SK-N-SH (cell line): ENCODE measurements at regions not wholly inside any gene's neighbourhood (a gene's known extent, or its start where the extent isn't known, plus 50 kb on each side); places are given as distances from the start of the nearest gene placed in this dataset.

ENCODE experiments used
- CTCF ChIA-PET: fragments of 300-600, 350-600 bp; formaldehyde crosslinking; extraction: SDS; loops from one replicate; lab custom pipeline; 2021; lab: Yijun Ruan, JAX
- POLR2A ChIA-PET: fragments of 350-600 bp; sonication (Branson Sonifier 250); formaldehyde crosslinking; extraction: SDS; loops from one replicate; lab custom pipeline; 2020; ENCODE audit warnings: antibody characterized with exemption, inconsistent platforms; lab: Yijun Ruan, JAX
- DNase-seq: peaks from one replicate; pipeline ENCODE4 v3.0.0; 2012
- H2AFZ ChIP-seq: fragments of 200-600 bp; sonication (generic); 2 replicates; pipeline ENCODE4 v1.8.1; 2016; ENCODE audit warnings: antibody characterized with exemption, mild to moderate bottlenecking, low read depth
- H3F3A ChIP-seq: fragments of 200-600 bp; sonication (generic); replicated peaks from 2 replicates; pipeline ENCODE3; 2016; ENCODE audit warnings: antibody characterized with exemption, mild to moderate bottlenecking; ENCODE audit not compliant: insufficient read depth
- H3K27ac ChIP-seq, 2 experiments: fragments of 200-500 bp in 1 of 2; fragments of 200-600 bp in 1 of 2; sonication (Bioruptor generic) in 1 of 2; sonication (generic), shearing (Covaris generic) in 1 of 2; 2 replicates each; pipeline versions ENCODE4 v1.5.1 to v1.6.1; 2014 to 2016; ENCODE audit warnings: low read depth in 2 of 2, inconsistent platforms in 1 of 2, low read length in 1 of 2, mild to moderate bottlenecking in 1 of 2, mixed read lengths in 1 of 2
- H3K27me3 ChIP-seq: fragments of 200-600 bp; sonication (generic), shearing (Covaris generic); 2 replicates; pipeline ENCODE4 v1.6.1; 2016; ENCODE audit warnings: mixed run types; ENCODE audit not compliant: insufficient read depth
- H3K36me3 ChIP-seq, 2 experiments: fragments of 200-500 bp in 1 of 2; fragments of 200-600 bp in 1 of 2; sonication (Bioruptor generic) in 1 of 2; sonication (generic) in 1 of 2; replicated peaks in 1 of 2; 2 replicates each; pipeline versions ENCODE3 to v1.5.1; 2014 to 2016; ENCODE audit warnings: low read length in 1 of 2, mild to moderate bottlenecking in 1 of 2; ENCODE audit not compliant: insufficient read depth in 2 of 2, control insufficient read depth in 1 of 2
- H3K4me1 ChIP-seq, 2 experiments: fragments of 200-500 bp in 1 of 2; fragments of 200-600 bp in 1 of 2; sonication (Bioruptor generic) in 1 of 2; sonication (generic), shearing (Covaris generic) in 1 of 2; 2 replicates each; pipeline versions ENCODE4 v1.5.1 to v1.6.1; 2014 to 2016; ENCODE audit warnings: low read depth in 1 of 2, low read length in 1 of 2, mixed run types in 1 of 2; ENCODE audit not compliant: insufficient read depth in 2 of 2, control insufficient read depth in 1 of 2
- H3K4me2 ChIP-seq: fragments of 200-600 bp; sonication (generic), shearing (Covaris generic); 2 replicates; pipeline ENCODE4 v1.6.1; 2017; ENCODE audit warnings: mixed run types
- H3K4me3 ChIP-seq, 2 experiments: fragments of 200-500 bp in 1 of 2; fragments of 200-600 bp in 1 of 2; sonication (Bioruptor generic) in 1 of 2; sonication (generic), shearing (Covaris generic) in 1 of 2; 2 replicates each; pipeline versions ENCODE4 v1.5.1 to v1.8.1; 2014 to 2016; ENCODE audit warnings: low read depth in 2 of 2, inconsistent platforms in 1 of 2, low read length in 1 of 2, mild to moderate bottlenecking in 1 of 2, mixed read lengths in 1 of 2, moderate library complexity in 1 of 2
- H3K79me2 ChIP-seq: fragments of 200-600 bp; sonication (generic); 2 replicates; pipeline ENCODE4 v1.8.1; 2017; ENCODE audit warnings: mild to moderate bottlenecking; ENCODE audit not compliant: insufficient read depth
- H3K9ac ChIP-seq: fragments of 200-600 bp; sonication (generic); 2 replicates; pipeline ENCODE4 v1.6.1; 2017; ENCODE audit warnings: mixed run types
- H3K9me2 ChIP-seq: fragments of 200-600 bp; sonication (generic); 2 replicates; pipeline ENCODE4 v1.6.1; 2017; ENCODE audit warnings: mixed run types
- H3K9me3 ChIP-seq: fragments of 200-600 bp; sonication (generic); 2 replicates; pipeline ENCODE4 v1.6.1; 2017; ENCODE audit warnings: mixed run types, mild to moderate bottlenecking, moderate library complexity
- H4K20me1 ChIP-seq: fragments of 200-600 bp; sonication (generic); 2 replicates; pipeline ENCODE4 v1.6.1; 2017; ENCODE audit warnings: mild to moderate bottlenecking, mixed run types; ENCODE audit not compliant: insufficient read depth
- CHD2 ChIP-seq: fragments of 150-350 bp; IDR thresholded peaks from 2 replicates; pipeline ENCODE4 v1.6.1; 2018; ENCODE audit warnings: low read length; ENCODE audit not compliant: partially characterized antibody
- ELF1 ChIP-seq: IDR thresholded peaks from 2 replicates; pipeline ENCODE4 v1.4.0; 2012
- EP300 ChIP-seq, 2 experiments: IDR thresholded peaks; 2 replicates each; pipeline versions ENCODE4 v1.4.0 to v1.6.1; 2012; ENCODE audit warnings: borderline replicate concordance in 1 of 2, low read depth in 1 of 2, low read length in 1 of 2
- FOSL2 ChIP-seq: IDR thresholded peaks from 2 replicates; pipeline ENCODE4 v1.4.0; 2012; ENCODE audit warnings: low read depth, mild to moderate bottlenecking, moderate library complexity, borderline replicate concordance
- FOXM1 ChIP-seq: IDR thresholded peaks from 2 replicates; pipeline ENCODE4 v1.4.0; 2012; ENCODE audit warnings: low read depth, mild to moderate bottlenecking
- GABPA ChIP-seq: IDR thresholded peaks from 2 replicates; pipeline ENCODE4 v1.4.0; 2012; ENCODE audit warnings: low read depth, mild to moderate bottlenecking
- JUND ChIP-seq: IDR thresholded peaks from 2 replicates; pipeline ENCODE4 v1.4.0; 2012
- MEF2A ChIP-seq: IDR thresholded peaks from 2 replicates; pipeline ENCODE4 v1.4.0; 2012; ENCODE audit warnings: low read depth, borderline replicate concordance
- MXI1 ChIP-seq: IDR thresholded peaks from 2 replicates; pipeline ENCODE4 v1.6.1; 2012; ENCODE audit warnings: mild to moderate bottlenecking, low read depth, low read length, improper control_type of control experiment
- NFIC ChIP-seq: IDR thresholded peaks from 2 replicates; pipeline ENCODE4 v1.4.0; 2012; ENCODE audit warnings: borderline replicate concordance
- NRF1 ChIP-seq: IDR thresholded peaks from 2 replicates; pipeline ENCODE4 v1.6.1; 2012; ENCODE audit warnings: low read depth, mild to moderate bottlenecking, low read length
- POLR2AphosphoS5 ChIP-seq: IDR thresholded peaks from 2 replicates; pipeline ENCODE4 v1.6.1; 2012; ENCODE audit warnings: low read depth, low read length
- RAD21 ChIP-seq: IDR thresholded peaks from 2 replicates; pipeline ENCODE4 v1.6.1; 2012; ENCODE audit warnings: mild to moderate bottlenecking, low read length
- TAF1 ChIP-seq: IDR thresholded peaks from 2 replicates; pipeline ENCODE4 v1.6.1; 2012; ENCODE audit warnings: low read depth, mild to moderate bottlenecking, low read length, moderate library complexity, borderline replicate concordance
- TEAD4 ChIP-seq: IDR thresholded peaks from 2 replicates; pipeline ENCODE4 v1.4.0; 2012; ENCODE audit warnings: mild to moderate bottlenecking, borderline replicate concordance; ENCODE audit not compliant: insufficient read depth
- YY1 ChIP-seq: IDR thresholded peaks from 2 replicates; pipeline ENCODE4 v1.4.0; 2012; ENCODE audit warnings: low read depth, mild to moderate bottlenecking
- WGBS: methylation state at CpG from one replicate; pipeline ENCODE4 v1.1.6; 2017; ENCODE audit warnings: low lambda C conversion rate; 5-methylcytosine and 5-hydroxymethylcytosine counted together
- TF ChIP-seq, protein P1 (sequence below): IDR thresholded peaks from 2 replicates; pipeline ENCODE4 v1.4.0; 2012; ENCODE audit warnings: low read depth, borderline replicate concordance
- TF ChIP-seq, protein P2 (sequence below): IDR thresholded peaks from 2 replicates; pipeline ENCODE4 v1.6.1; 2012; ENCODE audit warnings: mild to moderate bottlenecking, low read depth, low read length, moderate library complexity
- TF ChIP-seq, protein P3 (sequence below): IDR thresholded peaks from 2 replicates; pipeline ENCODE4 v1.4.0; 2012; ENCODE audit warnings: low read depth, borderline replicate concordance
- TF ChIP-seq, protein P4 (sequence below): fragments of 150-350 bp; IDR thresholded peaks from 2 replicates; pipeline ENCODE4 v1.6.1; 2016; ENCODE audit warnings: mild to moderate bottlenecking, low read depth, low read length

DNA sequence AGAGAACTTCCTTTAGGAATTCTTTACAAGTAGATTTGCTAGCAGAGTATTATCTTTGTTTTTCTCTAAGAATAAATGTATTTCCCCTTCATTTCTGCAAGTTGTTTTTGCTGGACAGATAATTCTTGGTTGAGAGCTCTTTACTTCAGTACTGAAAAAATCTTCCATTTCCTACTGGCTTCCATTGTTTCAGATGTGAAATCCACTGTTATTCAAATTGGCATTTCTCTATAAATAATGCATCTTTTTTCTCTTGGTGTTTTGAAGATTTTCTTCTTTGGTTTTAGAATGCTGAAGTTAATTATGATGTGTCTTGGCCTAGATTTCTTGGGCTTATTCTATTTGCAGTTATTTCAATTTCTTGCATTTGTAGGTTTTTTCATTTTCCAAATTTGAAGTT, 270.0 kb upstream of the GYPC start:
- Histone ChIP-seq H3K9ac (no peak overlapping the region), H3K27ac (no peak overlapping the region), H3K4me3 (no peak overlapping the region), H3K4me2 (no peak overlapping the region), H2AFZ (no peak overlapping the region), H3F3A (no peaks in the 10 kb centered on the region), H3K36me3 (no peaks in the 10 kb centered on the region), H3K9me3 (peaks cover 12% of the 10 kb centered on the region; the same call in 1 of the 2 replicates), H3K27me3 (no peaks in the 10 kb centered on the region), H3K4me1 (no peaks in the 10 kb centered on the region), H3K9me2 (no peaks in the 10 kb centered on the region), H4K20me1 (no peaks in the 10 kb centered on the region), H3K79me2 (no peaks in the 10 kb centered on the region)
- POLR2A ChIA-PET = no interaction called here
- CTCF ChIA-PET = no interaction called here
- TF ChIP-seq FOSL2 (no peak), EP300 (IDR thresholded peaks at IDR 0.05; ENCODE audit: borderline replicate concordance in 1 of 2, low read depth in 1 of 2, low read length in 1 of 2) (no peak), JUND (no peak), NRF1 (no peak), MXI1 (no peak), GABPA (no peak), POLR2AphosphoS5 (no peak)
- TF ChIP-seq, protein P1, sequence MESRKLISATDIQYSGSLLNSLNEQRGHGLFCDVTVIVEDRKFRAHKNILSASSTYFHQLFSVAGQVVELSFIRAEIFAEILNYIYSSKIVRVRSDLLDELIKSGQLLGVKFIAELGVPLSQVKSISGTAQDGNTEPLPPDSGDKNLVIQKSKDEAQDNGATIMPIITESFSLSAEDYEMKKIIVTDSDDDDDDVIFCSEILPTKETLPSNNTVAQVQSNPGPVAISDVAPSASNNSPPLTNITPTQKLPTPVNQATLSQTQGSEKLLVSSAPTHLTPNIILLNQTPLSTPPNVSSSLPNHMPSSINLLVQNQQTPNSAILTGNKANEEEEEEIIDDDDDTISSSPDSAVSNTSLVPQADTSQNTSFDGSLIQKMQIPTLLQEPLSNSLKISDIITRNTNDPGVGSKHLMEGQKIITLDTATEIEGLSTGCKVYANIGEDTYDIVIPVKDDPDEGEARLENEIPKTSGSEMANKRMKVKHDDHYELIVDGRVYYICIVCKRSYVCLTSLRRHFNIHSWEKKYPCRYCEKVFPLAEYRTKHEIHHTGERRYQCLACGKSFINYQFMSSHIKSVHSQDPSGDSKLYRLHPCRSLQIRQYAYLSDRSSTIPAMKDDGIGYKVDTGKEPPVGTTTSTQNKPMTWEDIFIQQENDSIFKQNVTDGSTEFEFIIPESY = no peak
- TF ChIP-seq, protein P2, sequence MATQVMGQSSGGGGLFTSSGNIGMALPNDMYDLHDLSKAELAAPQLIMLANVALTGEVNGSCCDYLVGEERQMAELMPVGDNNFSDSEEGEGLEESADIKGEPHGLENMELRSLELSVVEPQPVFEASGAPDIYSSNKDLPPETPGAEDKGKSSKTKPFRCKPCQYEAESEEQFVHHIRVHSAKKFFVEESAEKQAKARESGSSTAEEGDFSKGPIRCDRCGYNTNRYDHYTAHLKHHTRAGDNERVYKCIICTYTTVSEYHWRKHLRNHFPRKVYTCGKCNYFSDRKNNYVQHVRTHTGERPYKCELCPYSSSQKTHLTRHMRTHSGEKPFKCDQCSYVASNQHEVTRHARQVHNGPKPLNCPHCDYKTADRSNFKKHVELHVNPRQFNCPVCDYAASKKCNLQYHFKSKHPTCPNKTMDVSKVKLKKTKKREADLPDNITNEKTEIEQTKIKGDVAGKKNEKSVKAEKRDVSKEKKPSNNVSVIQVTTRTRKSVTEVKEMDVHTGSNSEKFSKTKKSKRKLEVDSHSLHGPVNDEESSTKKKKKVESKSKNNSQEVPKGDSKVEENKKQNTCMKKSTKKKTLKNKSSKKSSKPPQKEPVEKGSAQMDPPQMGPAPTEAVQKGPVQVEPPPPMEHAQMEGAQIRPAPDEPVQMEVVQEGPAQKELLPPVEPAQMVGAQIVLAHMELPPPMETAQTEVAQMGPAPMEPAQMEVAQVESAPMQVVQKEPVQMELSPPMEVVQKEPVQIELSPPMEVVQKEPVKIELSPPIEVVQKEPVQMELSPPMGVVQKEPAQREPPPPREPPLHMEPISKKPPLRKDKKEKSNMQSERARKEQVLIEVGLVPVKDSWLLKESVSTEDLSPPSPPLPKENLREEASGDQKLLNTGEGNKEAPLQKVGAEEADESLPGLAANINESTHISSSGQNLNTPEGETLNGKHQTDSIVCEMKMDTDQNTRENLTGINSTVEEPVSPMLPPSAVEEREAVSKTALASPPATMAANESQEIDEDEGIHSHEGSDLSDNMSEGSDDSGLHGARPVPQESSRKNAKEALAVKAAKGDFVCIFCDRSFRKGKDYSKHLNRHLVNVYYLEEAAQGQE = no peak
- TF ChIP-seq, all 33 proteins: peak for 0
- no peak for DNase-seq

DNA sequence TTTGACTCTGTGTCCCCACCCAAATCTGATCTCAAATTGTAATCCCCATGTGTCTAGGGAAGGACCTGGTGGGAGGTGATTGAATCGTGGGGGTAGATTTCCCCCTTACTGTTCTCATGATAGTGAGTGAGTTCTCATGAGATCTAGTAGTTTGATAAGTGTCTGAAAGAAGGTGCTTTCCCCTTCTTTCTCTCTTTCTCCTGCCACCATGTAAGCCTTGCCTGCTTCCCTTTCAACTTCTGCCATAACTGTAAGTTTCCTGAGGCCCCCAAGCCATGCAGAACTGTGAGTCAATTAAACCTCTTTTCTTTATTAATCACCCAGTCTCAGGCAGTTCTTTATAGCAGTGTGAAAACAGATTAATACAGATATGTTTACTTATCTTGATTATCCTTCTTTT, 266.5 kb upstream of the GYPC start:
- no peak for DNase-seq

More for the DNA sequence above, 266.5 kb upstream of the GYPC start:
- Histone ChIP-seq H3K9ac (no peak overlapping the region), H3K9me3 (peaks cover 12% of the 10 kb centered on the region; the same call in 1 of the 2 replicates), H3K4me2 (no peak overlapping the region), H3K79me2 (no peaks in the 10 kb centered on the region), H3K36me3 (no peaks in the 10 kb centered on the region), H2AFZ (no peak overlapping the region), H3K27me3 (no peaks in the 10 kb centered on the region), H3K27ac (no peak overlapping the region), H3K9me2 (no peaks in the 10 kb centered on the region), H4K20me1 (no peaks in the 10 kb centered on the region), H3K4me3 (no peak overlapping the region), H3F3A (no peaks in the 10 kb centered on the region), H3K4me1 (no peaks in the 10 kb centered on the region)
- ChIA-PET POLR2A (no interaction called here), CTCF (interaction anchor here (1.9 kb wide), 1 partner anchor 7 kb away, joined by 4 read pairs; no protein-coding TSS in a partner anchor)
- TF ChIP-seq MEF2A (no peak), YY1 (no peak), RAD21 (no peak), TAF1 (no peak), TEAD4 (no peak), ELF1 (no peak), NFIC (no peak), NRF1 (no peak), CHD2 (no peak), FOXM1 (no peak)
- TF ChIP-seq, protein P3, sequence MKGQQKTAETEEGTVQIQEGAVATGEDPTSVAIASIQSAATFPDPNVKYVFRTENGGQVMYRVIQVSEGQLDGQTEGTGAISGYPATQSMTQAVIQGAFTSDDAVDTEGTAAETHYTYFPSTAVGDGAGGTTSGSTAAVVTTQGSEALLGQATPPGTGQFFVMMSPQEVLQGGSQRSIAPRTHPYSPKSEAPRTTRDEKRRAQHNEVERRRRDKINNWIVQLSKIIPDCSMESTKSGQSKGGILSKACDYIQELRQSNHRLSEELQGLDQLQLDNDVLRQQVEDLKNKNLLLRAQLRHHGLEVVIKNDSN = no peak
- TF ChIP-seq, protein P1 = no peak
- TF ChIP-seq, protein P4, sequence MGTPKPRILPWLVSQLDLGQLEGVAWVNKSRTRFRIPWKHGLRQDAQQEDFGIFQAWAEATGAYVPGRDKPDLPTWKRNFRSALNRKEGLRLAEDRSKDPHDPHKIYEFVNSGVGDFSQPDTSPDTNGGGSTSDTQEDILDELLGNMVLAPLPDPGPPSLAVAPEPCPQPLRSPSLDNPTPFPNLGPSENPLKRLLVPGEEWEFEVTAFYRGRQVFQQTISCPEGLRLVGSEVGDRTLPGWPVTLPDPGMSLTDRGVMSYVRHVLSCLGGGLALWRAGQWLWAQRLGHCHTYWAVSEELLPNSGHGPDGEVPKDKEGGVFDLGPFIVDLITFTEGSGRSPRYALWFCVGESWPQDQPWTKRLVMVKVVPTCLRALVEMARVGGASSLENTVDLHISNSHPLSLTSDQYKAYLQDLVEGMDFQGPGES = no peak
- 0% methylated on average over 1 of the region's 1 CpG for WGBS
